ENCODE measurements at regions not wholly inside any gene's neighbourhood (a gene's known extent, or its start where the extent isn't known, plus 50 kb on each side); places are given as distances from the start of the nearest gene placed in this dataset.
"Not testable (repeated sequence)": the region's sequence is repeated elsewhere in the genome, so short reads cannot be mapped to it uniquely, and the experiment has no call there.

- TF ChIP-seq, protein P1, sequence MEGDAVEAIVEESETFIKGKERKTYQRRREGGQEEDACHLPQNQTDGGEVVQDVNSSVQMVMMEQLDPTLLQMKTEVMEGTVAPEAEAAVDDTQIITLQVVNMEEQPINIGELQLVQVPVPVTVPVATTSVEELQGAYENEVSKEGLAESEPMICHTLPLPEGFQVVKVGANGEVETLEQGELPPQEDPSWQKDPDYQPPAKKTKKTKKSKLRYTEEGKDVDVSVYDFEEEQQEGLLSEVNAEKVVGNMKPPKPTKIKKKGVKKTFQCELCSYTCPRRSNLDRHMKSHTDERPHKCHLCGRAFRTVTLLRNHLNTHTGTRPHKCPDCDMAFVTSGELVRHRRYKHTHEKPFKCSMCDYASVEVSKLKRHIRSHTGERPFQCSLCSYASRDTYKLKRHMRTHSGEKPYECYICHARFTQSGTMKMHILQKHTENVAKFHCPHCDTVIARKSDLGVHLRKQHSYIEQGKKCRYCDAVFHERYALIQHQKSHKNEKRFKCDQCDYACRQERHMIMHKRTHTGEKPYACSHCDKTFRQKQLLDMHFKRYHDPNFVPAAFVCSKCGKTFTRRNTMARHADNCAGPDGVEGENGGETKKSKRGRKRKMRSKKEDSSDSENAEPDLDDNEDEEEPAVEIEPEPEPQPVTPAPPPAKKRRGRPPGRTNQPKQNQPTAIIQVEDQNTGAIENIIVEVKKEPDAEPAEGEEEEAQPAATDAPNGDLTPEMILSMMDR (IDR thresholded peaks at IDR 0.05; ENCODE audit: insufficient read depth, missing control alignments): no peak
- no peak for DNase-seq (ENCODE audit: insufficient read length, low spot score)
- FAIRE-seq: no peak
Measured at GRCh38 chr10:34907743-34908430, 92.8 kb upstream of the PARD3 start.

- FAIRE-seq (no peak), DNase-seq (ENCODE audit: insufficient read length, low spot score) (no peak)
- TF ChIP-seq, protein P1 (IDR thresholded peaks at IDR 0.05; ENCODE audit: insufficient read depth, missing control alignments): no peak
Measured at GRCh38 chr10:34906067-34906965, 91.2 kb upstream of the PARD3 start.

DNA sequence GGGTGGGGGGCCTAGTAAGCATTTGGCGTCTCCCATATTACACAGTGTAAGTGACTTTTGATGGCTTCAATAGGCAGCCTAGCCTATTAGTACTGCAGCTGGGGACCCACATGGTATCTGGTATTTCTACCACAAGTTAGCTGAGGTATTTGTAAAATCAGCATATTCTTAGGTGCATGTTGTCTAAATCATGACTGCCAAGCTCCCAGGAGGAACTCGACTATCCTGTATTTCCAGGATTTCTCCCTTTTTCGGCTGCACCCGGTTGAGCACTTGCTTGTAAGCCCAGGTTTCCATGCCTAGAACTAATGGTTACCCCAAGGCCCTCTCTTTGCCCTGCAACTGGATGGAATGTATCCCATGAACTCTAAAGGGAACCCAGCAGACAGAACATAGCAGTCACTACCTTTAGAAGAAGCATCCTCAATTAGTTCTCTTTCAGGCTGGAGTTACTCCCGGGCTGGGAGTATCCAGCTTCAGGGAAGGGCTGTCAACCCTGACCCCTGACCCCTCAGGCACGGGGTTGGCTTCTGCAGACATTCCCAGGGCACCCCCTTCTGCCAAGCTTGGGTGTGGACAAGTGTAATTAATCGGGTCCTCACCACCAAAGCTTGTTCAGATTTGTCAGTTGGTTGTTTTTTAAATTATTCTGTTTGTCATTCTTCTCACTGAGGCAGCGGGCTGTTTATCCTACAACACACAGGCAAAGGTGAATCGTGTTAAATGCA, 90.3 kb upstream of the PARD3 start:
- no peak for FAIRE-seq
- TF ChIP-seq, protein P1 (IDR thresholded peaks at IDR 0.05; ENCODE audit: insufficient read depth, missing control alignments): no peak

GRCh38 chr10:34904191-34904590, 89.1 kb upstream of the PARD3 start:
- DNase-seq (ENCODE audit: insufficient read length, low spot score) (no peak), FAIRE-seq (no peak)
- TF ChIP-seq, protein P1 (IDR thresholded peaks at IDR 0.05; ENCODE audit: insufficient read depth, missing control alignments): no peak

More for the DNA sequence above, 90.3 kb upstream of the PARD3 start:
- no peak for DNase-seq (ENCODE audit: insufficient read length, low spot score)

DNA sequence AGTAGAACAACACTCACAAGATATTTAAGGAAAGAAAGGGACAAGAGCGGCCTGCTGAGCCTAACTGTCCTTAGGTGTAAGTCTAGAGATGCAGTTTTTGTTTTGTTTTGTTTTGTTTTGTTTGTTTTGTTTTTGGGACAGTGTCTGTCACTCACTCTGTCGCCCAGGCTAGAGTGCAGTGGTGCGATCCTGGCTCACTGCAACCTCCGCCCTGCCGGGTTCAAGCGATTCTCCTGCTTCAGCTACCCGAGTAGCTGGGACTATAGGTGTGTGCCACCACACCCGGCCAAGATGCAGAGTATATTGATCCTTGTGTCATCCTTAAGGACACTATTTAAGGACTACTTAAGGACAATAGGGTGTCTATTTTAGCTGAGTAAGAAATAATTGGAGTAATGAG, 84.1 kb upstream of the PARD3 start:
- no peak for FAIRE-seq
- TF ChIP-seq, protein P1 (IDR thresholded peaks at IDR 0.05; ENCODE audit: insufficient read depth, missing control alignments): no peak
- no peak for DNase-seq (ENCODE audit: insufficient read length, low spot score)

DNA sequence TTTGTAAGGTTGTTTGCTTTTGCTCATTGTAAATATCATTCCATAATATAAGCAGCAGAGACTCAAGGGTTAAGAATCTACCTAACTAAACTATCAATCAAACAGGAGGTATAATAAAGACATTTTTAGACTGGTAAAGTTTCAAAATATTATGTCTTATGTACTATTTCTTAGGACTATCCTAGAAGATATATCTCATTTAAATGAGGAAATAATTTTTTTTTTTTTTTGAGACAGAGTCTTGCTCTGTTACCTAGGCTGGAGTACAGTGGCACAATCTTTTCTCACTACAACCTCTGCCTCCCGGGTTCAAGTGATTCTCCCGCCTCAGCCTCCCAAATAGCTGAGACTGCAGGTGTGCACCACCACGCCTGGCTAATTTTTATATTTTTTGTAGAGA, 80.9 kb upstream of the PARD3 start:
- DNase-seq (ENCODE audit: insufficient read length, low spot score) (no peak), FAIRE-seq (no peak)
- TF ChIP-seq, protein P1 (IDR thresholded peaks at IDR 0.05; ENCODE audit: insufficient read depth, missing control alignments): no peak

DNA sequence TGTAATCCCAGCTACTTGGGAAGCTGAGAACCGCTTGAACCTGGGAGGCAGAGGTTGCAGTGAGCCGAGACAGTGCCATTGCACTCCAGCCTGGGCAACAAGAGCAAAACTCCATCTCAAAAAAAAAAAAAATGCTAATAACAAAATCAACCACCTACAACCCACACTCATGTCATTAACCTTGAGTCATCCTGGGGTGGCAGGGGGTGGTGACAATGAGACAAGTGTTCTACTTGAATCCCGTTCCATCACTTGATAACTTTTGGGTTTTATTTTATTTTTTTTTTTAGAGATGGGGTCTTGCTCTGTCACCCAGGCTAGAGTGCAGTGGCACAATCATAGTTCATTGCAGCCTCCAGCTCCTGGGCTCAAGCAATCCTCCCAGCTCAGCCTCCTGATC, 80.0 kb upstream of the PARD3 start:
- not testable (repeated sequence) for DNase-seq (ENCODE audit: insufficient read length, low spot score); FAIRE-seq

DNA sequence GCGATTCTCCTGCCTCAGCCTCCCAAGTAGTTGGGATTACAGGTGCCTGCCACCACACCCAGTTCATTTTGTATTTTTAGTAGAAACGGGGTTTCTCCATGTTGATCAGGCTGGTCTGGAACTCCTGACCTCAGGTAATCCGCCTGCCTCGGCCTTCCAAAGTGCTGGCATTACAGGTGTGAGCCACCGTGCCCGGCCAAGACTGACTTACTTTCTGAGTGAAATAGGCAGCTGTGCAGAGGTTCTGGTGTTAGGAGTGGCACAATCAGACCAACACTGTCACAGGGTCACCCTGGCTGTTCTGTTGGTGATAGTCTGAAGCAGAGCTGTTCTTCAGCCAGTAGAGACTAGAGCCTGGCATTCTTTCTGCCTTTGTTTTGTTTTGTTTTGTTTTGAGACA, 77.4 kb upstream of the PARD3 start:
- not testable (repeated sequence) for DNase-seq (ENCODE audit: insufficient read length, low spot score); FAIRE-seq

Data from D721Med (cell line).